ENCODE measurements at regions not wholly inside any gene's neighbourhood (a gene's known extent, or its start where the extent isn't known, plus 50 kb on each side); places are given as distances from the start of the nearest gene placed in this dataset.

- no peaks in the 10 kb centered on the region for H4K20me1 ChIP-seq (ENCODE audit: control insufficient read depth, extremely low read depth, insufficient read depth, low read length)
Observed at GRCh38 chr2:239735829-239736357, 289.2 kb downstream of the NDUFA10 start.

GRCh38 chr2:239735131-239735828 lies 289.9 kb downstream of the NDUFA10 start:
- DNase-seq (ENCODE audit: low read depth in 2 of 2) = no peak
- TF ChIP-seq EZH2 (IDR thresholded peaks at IDR 0.05; ENCODE audit: low read length, missing control alignments) (no peak), CTCF (conservative IDR thresholded peaks at IDR 0.05 in 1 of 2, IDR thresholded peaks at IDR 0.05 in 1 of 2; ENCODE audit: low read depth in 1 of 2, low read length in 2 of 2) (no peak)
- no peaks in the 10 kb centered on the region for H3K9me3 ChIP-seq (ENCODE audit: control insufficient read depth, insufficient read depth, low read depth, low read length)
- no peaks in the 10 kb centered on the region for H3K27me3 ChIP-seq (ENCODE audit: control insufficient read depth, insufficient read depth, low read length)
- H3K36me3 ChIP-seq (ENCODE audit: control insufficient read depth, insufficient read depth, low read length) = no peaks in the 10 kb centered on the region
- no peaks in the 10 kb centered on the region for H4K20me1 ChIP-seq (ENCODE audit: control insufficient read depth, extremely low read depth, insufficient read depth, low read length)
- H3K9ac ChIP-seq (ENCODE audit: insufficient read depth, low read length) = no peak overlapping the region
- H3K4me3 ChIP-seq (replicated peaks in 1 of 4; ENCODE audit: control extremely low read depth in 1 of 4, insufficient read depth in 1 of 4, low read depth in 3 of 4, low read length in 4 of 4) = no peak overlapping the region
- H3K4me2 ChIP-seq (ENCODE audit: extremely low read depth, insufficient read depth, low read length) = no peak overlapping the region
- H2AFZ ChIP-seq (ENCODE audit: low read length) = no peak overlapping the region
- H3K27ac ChIP-seq (ENCODE audit: insufficient read depth, low read length) = no peak overlapping the region
- no peaks in the 10 kb centered on the region for H3K79me2 ChIP-seq (ENCODE audit: control insufficient read depth, insufficient read depth, low read length)
- no peaks in the 10 kb centered on the region for H3K4me1 ChIP-seq (ENCODE audit: control insufficient read depth, extremely low read depth, insufficient read depth, low read length)

More at GRCh38 chr2:239735829-239736357, 289.2 kb downstream of the NDUFA10 start:
- Histone ChIP-seq H3K9ac (ENCODE audit: insufficient read depth, low read length) (no peak overlapping the region), H3K27me3 (ENCODE audit: control insufficient read depth, insufficient read depth, low read length) (no peaks in the 10 kb centered on the region), H3K27ac (ENCODE audit: insufficient read depth, low read length) (no peak overlapping the region), H3K4me3 (replicated peaks in 1 of 4; ENCODE audit: control extremely low read depth in 1 of 4, insufficient read depth in 1 of 4, low read depth in 3 of 4, low read length in 4 of 4) (no peak overlapping the region), H3K9me3 (ENCODE audit: control insufficient read depth, insufficient read depth, low read depth, low read length) (no peaks in the 10 kb centered on the region), H3K36me3 (ENCODE audit: control insufficient read depth, insufficient read depth, low read length) (no peaks in the 10 kb centered on the region), H3K4me2 (ENCODE audit: extremely low read depth, insufficient read depth, low read length) (no peak overlapping the region), H2AFZ (ENCODE audit: low read length) (no peak overlapping the region), H3K79me2 (ENCODE audit: control insufficient read depth, insufficient read depth, low read length) (no peaks in the 10 kb centered on the region), H3K4me1 (ENCODE audit: control insufficient read depth, extremely low read depth, insufficient read depth, low read length) (no peaks in the 10 kb centered on the region)
- no peak for DNase-seq (ENCODE audit: low read depth in 2 of 2)
- no peak for TF ChIP-seq CTCF (conservative IDR thresholded peaks at IDR 0.05 in 1 of 2, IDR thresholded peaks at IDR 0.05 in 1 of 2; ENCODE audit: low read depth in 1 of 2, low read length in 2 of 2)
- no peak for TF ChIP-seq EZH2 (IDR thresholded peaks at IDR 0.05; ENCODE audit: low read length, missing control alignments)

GRCh38 chr2:239734436-239735005 lies 290.6 kb downstream of the NDUFA10 start:
- H3K27ac ChIP-seq (ENCODE audit: insufficient read depth, low read length) = no peak overlapping the region

More at GRCh38 chr2:239734436-239735005, 290.6 kb downstream of the NDUFA10 start:
- Histone ChIP-seq H3K4me3 (replicated peaks in 1 of 4; ENCODE audit: control extremely low read depth in 1 of 4, insufficient read depth in 1 of 4, low read depth in 3 of 4, low read length in 4 of 4) (no peak overlapping the region), H3K9ac (ENCODE audit: insufficient read depth, low read length) (no peak overlapping the region), H3K9me3 (ENCODE audit: control insufficient read depth, insufficient read depth, low read depth, low read length) (no peaks in the 10 kb centered on the region), H3K79me2 (ENCODE audit: control insufficient read depth, insufficient read depth, low read length) (no peaks in the 10 kb centered on the region), H3K4me2 (ENCODE audit: extremely low read depth, insufficient read depth, low read length) (no peak overlapping the region), H4K20me1 (ENCODE audit: control insufficient read depth, extremely low read depth, insufficient read depth, low read length) (no peaks in the 10 kb centered on the region), H3K36me3 (ENCODE audit: control insufficient read depth, insufficient read depth, low read length) (no peaks in the 10 kb centered on the region), H3K4me1 (ENCODE audit: control insufficient read depth, extremely low read depth, insufficient read depth, low read length) (no peaks in the 10 kb centered on the region), H3K27me3 (ENCODE audit: control insufficient read depth, insufficient read depth, low read length) (no peaks in the 10 kb centered on the region), H2AFZ (ENCODE audit: low read length) (no peak overlapping the region)
- TF ChIP-seq CTCF (conservative IDR thresholded peaks at IDR 0.05 in 1 of 2, IDR thresholded peaks at IDR 0.05 in 1 of 2; ENCODE audit: low read depth in 1 of 2, low read length in 2 of 2) (no peak), EZH2 (IDR thresholded peaks at IDR 0.05; ENCODE audit: low read length, missing control alignments) (no peak)
- DNase-seq (ENCODE audit: low read depth in 2 of 2) = no peak
